Loucy (cell line): ENCODE measurements at regions not wholly inside any gene's neighbourhood (a gene's known extent, or its start where the extent isn't known, plus 50 kb on each side); places are given as distances from the start of the nearest gene placed in this dataset.

ENCODE experiments used
- H2AFZ ChIP-seq: fragments of 200-600 bp; sonication (generic); 2 replicates; pipeline ENCODE4 v1.6.0; 2016; ENCODE audit warnings: antibody characterized with exemption, mild to moderate bottlenecking, low read length, moderate library complexity
- H3F3A ChIP-seq: fragments of 200-600 bp; 2 replicates; pipeline ENCODE4 v1.6.0; 2016; ENCODE audit warnings: antibody characterized with exemption, low read depth, mild to moderate bottlenecking
- H3K27me3 ChIP-seq: fragments of 200-600 bp; sonication (generic); 2 replicates; pipeline ENCODE4 v1.6.1; 2014; ENCODE audit warnings: low read length, mild to moderate bottlenecking; ENCODE audit not compliant: insufficient read depth, poor library complexity, severe bottlenecking
- H3K36me3 ChIP-seq: fragments of 200-600 bp; sonication (generic); 2 replicates; pipeline ENCODE4 v1.6.1; 2016; ENCODE audit warnings: low read length; ENCODE audit not compliant: insufficient read depth
- H3K4me1 ChIP-seq: fragments of 200-600 bp; sonication (generic); 2 replicates; pipeline ENCODE4 v1.5.1; 2014; ENCODE audit warnings: low read length, mild to moderate bottlenecking; ENCODE audit not compliant: insufficient read depth, poor library complexity, severe bottlenecking
- H3K4me2 ChIP-seq: fragments of 200-600 bp; sonication (generic); 2 replicates; pipeline ENCODE4 v1.6.0; 2014; ENCODE audit warnings: antibody characterized with exemption, low read length, low read depth, mild to moderate bottlenecking; ENCODE audit not compliant: poor library complexity, severe bottlenecking
- H3K4me3 ChIP-seq: fragments of 200-600 bp; sonication (generic); 2 replicates; pipeline ENCODE4 v1.5.1; 2014; ENCODE audit warnings: low read length, mild to moderate bottlenecking, mixed read lengths; ENCODE audit not compliant: poor library complexity, severe bottlenecking
- H3K79me2 ChIP-seq: fragments of 200-600 bp; sonication (generic); 2 replicates; pipeline ENCODE4 v1.6.1; 2014; ENCODE audit warnings: low read length; ENCODE audit not compliant: insufficient read depth
- H3K9ac ChIP-seq: fragments of 200-600 bp; sonication (generic); 2 replicates; pipeline ENCODE4 v1.6.0; 2014; ENCODE audit warnings: mild to moderate bottlenecking, low read depth, low read length, moderate library complexity; ENCODE audit not compliant: poor library complexity, severe bottlenecking
- H3K9me2 ChIP-seq: fragments of 200-600 bp; sonication (generic); replicated peaks from 2 replicates; pipeline ENCODE4 v1.6.1; 2016; ENCODE audit warnings: low read depth, low read length, mixed read lengths
- H3K9me3 ChIP-seq: fragments of 200-600 bp; sonication (generic); 2 replicates; pipeline ENCODE4 v1.6.1; 2014; ENCODE audit warnings: mild to moderate bottlenecking, antibody characterized with exemption, low read length, low read depth; ENCODE audit not compliant: insufficient read depth
- H4K20me1 ChIP-seq: fragments of 200-600 bp; sonication (generic); 2 replicates; pipeline ENCODE4 v1.6.0; 2014; ENCODE audit warnings: antibody characterized with exemption, low read length, mild to moderate bottlenecking; ENCODE audit not compliant: insufficient read depth, poor library complexity, severe bottlenecking
- CTCF ChIP-seq: fragments of 200-600 bp; sonication (generic); conservative IDR thresholded peaks from 2 replicates; pipeline ENCODE4 v1.5.1; 2014; ENCODE audit warnings: mild to moderate bottlenecking, antibody characterized with exemption, low read length
- EZH2phosphoT487 ChIP-seq: fragments of 200-600 bp; IDR thresholded peaks from 2 replicates; pipeline ENCODE4 v1.6.1; 2018; ENCODE audit warnings: antibody characterized with exemption, mild to moderate bottlenecking, moderate library complexity, borderline replicate concordance

GRCh38 chr16:86969716-86970115 lies 347.5 kb downstream of the C16orf95 start:
- H3K4me2 ChIP-seq = no peak overlapping the region
- no peaks in the 10 kb centered on the region for H4K20me1 ChIP-seq

GRCh38 chr16:86970279-86970678 lies 346.9 kb downstream of the C16orf95 start:
- Histone ChIP-seq H3K9me2 (no peaks in the 10 kb centered on the region), H3F3A (no peaks in the 10 kb centered on the region), H3K27me3 (no peaks in the 10 kb centered on the region), H2AFZ (no peak overlapping the region), H3K4me3 (no peak overlapping the region), H3K4me2 (no peak overlapping the region), H3K79me2 (no peaks in the 10 kb centered on the region), H3K4me1 (no peaks in the 10 kb centered on the region), H3K9me3 (no peaks in the 10 kb centered on the region), H3K9ac (no peak overlapping the region), H4K20me1 (no peaks in the 10 kb centered on the region), H3K36me3 (no peaks in the 10 kb centered on the region)
- no peak for TF ChIP-seq EZH2phosphoT487
- no peak for TF ChIP-seq CTCF

More at GRCh38 chr16:86969716-86970115, 347.5 kb downstream of the C16orf95 start:
- Histone ChIP-seq H3K9ac (no peak overlapping the region), H3K4me1 (no peaks in the 10 kb centered on the region), H3K9me2 (no peaks in the 10 kb centered on the region), H3K36me3 (no peaks in the 10 kb centered on the region), H3K9me3 (no peaks in the 10 kb centered on the region), H3K79me2 (no peaks in the 10 kb centered on the region), H3F3A (no peaks in the 10 kb centered on the region), H2AFZ (no peak overlapping the region), H3K27me3 (no peaks in the 10 kb centered on the region), H3K4me3 (no peak overlapping the region)
- TF ChIP-seq CTCF (no peak), EZH2phosphoT487 (no peak)

GRCh38 chr16:86970726-86971125 lies 346.5 kb downstream of the C16orf95 start:
- no peaks in the 10 kb centered on the region for H3K27me3 ChIP-seq
- no peaks in the 10 kb centered on the region for H3K9me3 ChIP-seq
- no peak overlapping the region for H3K4me3 ChIP-seq
- H3K36me3 ChIP-seq = no peaks in the 10 kb centered on the region
- no peaks in the 10 kb centered on the region for H3F3A ChIP-seq
- no peaks in the 10 kb centered on the region for H4K20me1 ChIP-seq
- no peak overlapping the region for H3K4me2 ChIP-seq
- H3K9ac ChIP-seq = no peak overlapping the region
- TF ChIP-seq CTCF = no peak
- no peak for TF ChIP-seq EZH2phosphoT487
- no peak overlapping the region for H2AFZ ChIP-seq
- no peaks in the 10 kb centered on the region for H3K4me1 ChIP-seq
- no peaks in the 10 kb centered on the region for H3K79me2 ChIP-seq
- no peaks in the 10 kb centered on the region for H3K9me2 ChIP-seq
